22Rv1 (cell line): ENCODE measurements at regions not wholly inside any gene's neighbourhood (a gene's known extent, or its start where the extent isn't known, plus 50 kb on each side); places are given as distances from the start of the nearest gene placed in this dataset.
"Not testable (repeated sequence)": the region's sequence is repeated elsewhere in the genome, so short reads cannot be mapped to it uniquely, and the experiment has no call there.

Experiments
- ZFX ChIP-seq: fragments of 450-650 bp; IDR thresholded peaks from 2 replicates; pipeline ENCODE4 v1.6.1; 2017; ENCODE audit warnings: antibody characterized with exemption, borderline replicate concordance
- TF ChIP-seq, protein P1 (sequence below): fragments of 450-650 bp; IDR thresholded peaks from 2 replicates; pipeline ENCODE4 v1.5.1; 2017; ENCODE audit warnings: mild to moderate bottlenecking

GRCh38 chr3:43229865-43230264, 56.5 kb upstream of the SNRK start:
- TF ChIP-seq, protein P1, sequence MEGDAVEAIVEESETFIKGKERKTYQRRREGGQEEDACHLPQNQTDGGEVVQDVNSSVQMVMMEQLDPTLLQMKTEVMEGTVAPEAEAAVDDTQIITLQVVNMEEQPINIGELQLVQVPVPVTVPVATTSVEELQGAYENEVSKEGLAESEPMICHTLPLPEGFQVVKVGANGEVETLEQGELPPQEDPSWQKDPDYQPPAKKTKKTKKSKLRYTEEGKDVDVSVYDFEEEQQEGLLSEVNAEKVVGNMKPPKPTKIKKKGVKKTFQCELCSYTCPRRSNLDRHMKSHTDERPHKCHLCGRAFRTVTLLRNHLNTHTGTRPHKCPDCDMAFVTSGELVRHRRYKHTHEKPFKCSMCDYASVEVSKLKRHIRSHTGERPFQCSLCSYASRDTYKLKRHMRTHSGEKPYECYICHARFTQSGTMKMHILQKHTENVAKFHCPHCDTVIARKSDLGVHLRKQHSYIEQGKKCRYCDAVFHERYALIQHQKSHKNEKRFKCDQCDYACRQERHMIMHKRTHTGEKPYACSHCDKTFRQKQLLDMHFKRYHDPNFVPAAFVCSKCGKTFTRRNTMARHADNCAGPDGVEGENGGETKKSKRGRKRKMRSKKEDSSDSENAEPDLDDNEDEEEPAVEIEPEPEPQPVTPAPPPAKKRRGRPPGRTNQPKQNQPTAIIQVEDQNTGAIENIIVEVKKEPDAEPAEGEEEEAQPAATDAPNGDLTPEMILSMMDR, result not testable (repeated sequence)
- TF ChIP-seq ZFX, result not testable (repeated sequence)
